SK-N-SH (cell line): ENCODE measurements at regions not wholly inside any gene's neighbourhood (a gene's known extent, or its start where the extent isn't known, plus 50 kb on each side); places are given as distances from the start of the nearest gene placed in this dataset.

ENCODE experiments used
- CTCF ChIP-seq: fragments of 200-600 bp; sonication (generic); IDR thresholded peaks from 2 replicates; pipeline ENCODE4 v1.6.1; 2017; ENCODE audit warnings: antibody characterized with exemption, mild to moderate bottlenecking, moderate library complexity
- EP300 ChIP-seq, 2 experiments: IDR thresholded peaks; 2 replicates each; pipeline versions ENCODE4 v1.4.0 to v1.6.1; 2012; ENCODE audit warnings: borderline replicate concordance in 1 of 2, low read depth in 1 of 2, low read length in 1 of 2
- EZH2phosphoT487 ChIP-seq: fragments of 200-600 bp; sonication (generic); IDR thresholded peaks from 2 replicates; pipeline ENCODE4 v1.6.1; 2017; ENCODE audit warnings: low read depth, mixed run types, mild to moderate bottlenecking, antibody characterized with exemption, moderate library complexity, borderline replicate concordance
- NFIC ChIP-seq: IDR thresholded peaks from 2 replicates; pipeline ENCODE4 v1.4.0; 2012; ENCODE audit warnings: borderline replicate concordance
- POLR2AphosphoS5 ChIP-seq: IDR thresholded peaks from 2 replicates; pipeline ENCODE4 v1.6.1; 2012; ENCODE audit warnings: low read depth, low read length
- SIN3A ChIP-seq: IDR thresholded peaks from 2 replicates; pipeline ENCODE4 v1.6.1; 2012; ENCODE audit warnings: low read depth, mild to moderate bottlenecking, low read length, moderate library complexity, borderline replicate concordance
- USF1 ChIP-seq: IDR thresholded peaks from 2 replicates; pipeline ENCODE4 v1.4.0; 2012; ENCODE audit warnings: low read depth, borderline replicate concordance
- USF2 ChIP-seq: fragments of 150-350 bp; IDR thresholded peaks from 2 replicates; pipeline ENCODE4 v1.6.1; 2017; ENCODE audit warnings: antibody characterized with exemption, low read length, low read depth, borderline replicate concordance

- TF ChIP-seq CTCF = no peak
- TF ChIP-seq SIN3A = no peak
- TF ChIP-seq USF2 = no peak
- TF ChIP-seq POLR2AphosphoS5 = no peak
- TF ChIP-seq EP300 (IDR thresholded peaks at IDR 0.05; ENCODE audit: borderline replicate concordance in 1 of 2, low read depth in 1 of 2, low read length in 1 of 2) = no peak
- no peak for TF ChIP-seq EZH2phosphoT487
- TF ChIP-seq NFIC = no peak
- no peak for TF ChIP-seq USF1
Observed at GRCh38 chr6:134712311-134712710, 237.6 kb downstream of the ALDH8A1 start.
